GM12874 (cell line): ENCODE measurements at regions not wholly inside any gene's neighbourhood (a gene's known extent, or its start where the extent isn't known, plus 50 kb on each side); places are given as distances from the start of the nearest gene placed in this dataset.
A peak's percentile ranks its signal among the peaks of the same experiment; 100 is the strongest.

Experiments
- TF ChIP-seq, protein P1 (sequence below): IDR thresholded peaks from 2 replicates; pipeline ENCODE4 v1.5.1; 2011; ENCODE audit warnings: low read depth, mild to moderate bottlenecking, control low read depth, low read length, moderate library complexity; ENCODE audit not compliant: insufficient read depth

DNA sequence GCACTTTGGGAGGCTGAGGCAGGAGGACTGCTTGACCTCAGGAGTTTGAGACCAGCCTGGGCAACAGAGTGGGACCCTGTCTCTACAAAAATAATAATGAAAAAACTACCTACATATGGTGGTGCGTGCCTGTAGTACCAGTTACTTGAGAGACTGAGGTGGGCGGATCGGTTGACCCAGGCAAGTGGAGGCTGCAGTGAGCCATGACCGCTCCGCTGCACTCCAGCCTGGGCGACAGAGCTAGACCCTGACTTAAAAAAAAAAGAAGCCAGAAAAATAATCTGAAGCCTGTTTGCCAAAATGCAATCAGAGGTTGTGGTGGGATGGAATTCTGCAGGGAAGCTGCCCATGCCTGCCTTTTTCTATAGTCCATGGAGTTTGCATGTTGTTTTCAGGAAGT lies 50.4 kb upstream of the GGTA1 start:
- TF ChIP-seq, protein P1, sequence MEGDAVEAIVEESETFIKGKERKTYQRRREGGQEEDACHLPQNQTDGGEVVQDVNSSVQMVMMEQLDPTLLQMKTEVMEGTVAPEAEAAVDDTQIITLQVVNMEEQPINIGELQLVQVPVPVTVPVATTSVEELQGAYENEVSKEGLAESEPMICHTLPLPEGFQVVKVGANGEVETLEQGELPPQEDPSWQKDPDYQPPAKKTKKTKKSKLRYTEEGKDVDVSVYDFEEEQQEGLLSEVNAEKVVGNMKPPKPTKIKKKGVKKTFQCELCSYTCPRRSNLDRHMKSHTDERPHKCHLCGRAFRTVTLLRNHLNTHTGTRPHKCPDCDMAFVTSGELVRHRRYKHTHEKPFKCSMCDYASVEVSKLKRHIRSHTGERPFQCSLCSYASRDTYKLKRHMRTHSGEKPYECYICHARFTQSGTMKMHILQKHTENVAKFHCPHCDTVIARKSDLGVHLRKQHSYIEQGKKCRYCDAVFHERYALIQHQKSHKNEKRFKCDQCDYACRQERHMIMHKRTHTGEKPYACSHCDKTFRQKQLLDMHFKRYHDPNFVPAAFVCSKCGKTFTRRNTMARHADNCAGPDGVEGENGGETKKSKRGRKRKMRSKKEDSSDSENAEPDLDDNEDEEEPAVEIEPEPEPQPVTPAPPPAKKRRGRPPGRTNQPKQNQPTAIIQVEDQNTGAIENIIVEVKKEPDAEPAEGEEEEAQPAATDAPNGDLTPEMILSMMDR: no peak

DNA sequence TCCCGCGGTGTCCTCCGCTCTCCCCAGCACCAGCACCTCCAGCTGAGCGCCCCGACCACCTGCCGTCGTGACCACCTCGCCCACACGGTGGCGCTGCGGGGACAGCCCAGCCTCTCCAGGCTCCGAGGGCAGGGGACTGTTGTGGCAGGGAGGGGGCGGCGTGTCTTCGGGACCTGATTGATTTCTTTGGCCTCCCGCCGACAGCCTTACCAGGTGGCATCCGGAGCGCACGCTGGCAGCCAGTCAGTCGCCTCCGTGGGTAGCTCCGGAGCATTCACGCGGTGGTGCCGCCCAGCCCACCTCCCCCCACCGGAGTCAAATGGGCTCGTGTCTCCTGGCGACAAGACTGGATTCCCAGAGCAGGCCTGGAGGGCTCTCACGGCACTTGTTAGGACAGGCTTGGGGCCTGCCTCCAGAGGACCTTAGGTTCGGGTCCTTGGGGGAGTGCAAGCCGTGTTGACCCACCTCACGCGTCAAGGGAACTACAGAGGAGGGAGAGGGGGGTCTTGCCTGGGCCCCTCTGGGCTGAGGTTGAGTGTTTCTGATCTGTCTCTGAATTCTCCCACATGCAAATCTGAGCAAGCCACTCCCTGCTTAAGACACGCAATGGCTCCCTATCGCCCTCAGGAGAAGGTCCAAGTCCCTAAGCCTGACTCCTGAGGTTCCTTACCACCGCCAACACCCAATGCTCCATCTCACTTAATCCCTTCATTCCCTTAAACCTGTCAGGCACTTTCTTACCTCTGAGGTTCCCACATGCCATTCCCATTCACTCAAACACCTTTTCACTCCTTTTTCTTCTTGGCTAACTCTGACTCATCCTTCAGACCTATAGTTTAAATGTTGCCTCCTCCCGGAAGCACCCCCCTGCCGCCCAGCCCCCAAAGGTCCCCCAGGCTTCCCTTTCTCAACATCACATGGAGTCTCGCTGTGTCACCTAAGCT lies 51.2 kb upstream of the GGTA1 start:
- TF ChIP-seq, protein P1: peak; percentile 91

DNA sequence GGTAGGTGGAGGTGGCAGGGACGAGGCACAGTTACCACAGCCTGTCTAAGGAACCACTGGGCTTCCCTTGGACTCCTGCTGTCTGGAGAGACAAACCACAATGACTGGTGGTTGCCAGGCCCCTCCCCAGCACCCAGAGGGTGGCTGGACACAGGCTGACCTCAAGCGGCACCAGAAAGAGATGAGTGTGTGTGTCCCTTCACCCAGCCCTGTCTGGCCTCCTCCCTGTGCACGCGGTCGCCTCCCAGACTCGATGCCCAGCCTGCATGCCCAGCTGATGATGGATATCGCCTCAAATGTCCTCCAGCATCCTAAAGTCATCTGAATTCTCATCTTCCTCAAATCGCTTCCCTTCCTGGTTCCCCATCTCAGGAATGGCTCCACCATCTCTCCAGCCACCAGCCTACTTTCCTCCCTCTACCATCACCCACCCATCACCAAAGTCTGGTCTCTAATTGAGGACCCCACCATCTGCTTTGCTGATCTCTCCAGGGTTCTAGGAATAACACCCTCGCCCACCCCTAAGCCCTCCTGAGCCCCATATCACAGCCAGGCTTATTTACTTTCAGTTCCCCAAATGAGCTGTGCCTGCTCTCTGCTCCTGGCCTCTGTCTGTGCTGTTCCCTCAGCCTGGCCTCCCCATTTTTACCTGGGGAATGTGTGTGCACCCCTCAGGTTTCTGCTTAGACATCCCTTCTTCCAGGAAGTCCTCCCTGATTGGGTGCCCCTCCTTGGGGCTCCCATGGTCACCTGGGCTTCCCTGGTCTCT lies 52.5 kb upstream of the GGTA1 start:
- TF ChIP-seq, protein P1: no peak

DNA sequence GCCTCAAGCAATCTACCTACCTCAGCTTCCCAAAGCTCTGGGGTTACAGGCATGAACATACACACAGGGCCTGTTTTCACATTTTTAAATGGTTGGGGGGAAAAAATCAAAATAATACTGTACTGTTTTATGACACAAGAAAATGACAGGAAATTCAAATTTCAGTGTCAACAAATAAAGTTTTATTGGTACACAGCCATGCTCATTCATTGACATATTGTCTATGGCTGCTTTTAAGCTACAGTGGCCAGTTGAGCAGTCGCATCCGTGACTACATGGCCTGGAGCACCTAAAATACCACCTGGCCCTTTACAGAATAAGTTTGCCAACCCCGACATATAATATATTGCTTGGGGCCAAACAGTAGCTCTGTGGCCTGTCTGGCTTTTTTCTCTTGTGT lies 56.4 kb upstream of the GGTA1 start:
- TF ChIP-seq, protein P1: no peak

DNA sequence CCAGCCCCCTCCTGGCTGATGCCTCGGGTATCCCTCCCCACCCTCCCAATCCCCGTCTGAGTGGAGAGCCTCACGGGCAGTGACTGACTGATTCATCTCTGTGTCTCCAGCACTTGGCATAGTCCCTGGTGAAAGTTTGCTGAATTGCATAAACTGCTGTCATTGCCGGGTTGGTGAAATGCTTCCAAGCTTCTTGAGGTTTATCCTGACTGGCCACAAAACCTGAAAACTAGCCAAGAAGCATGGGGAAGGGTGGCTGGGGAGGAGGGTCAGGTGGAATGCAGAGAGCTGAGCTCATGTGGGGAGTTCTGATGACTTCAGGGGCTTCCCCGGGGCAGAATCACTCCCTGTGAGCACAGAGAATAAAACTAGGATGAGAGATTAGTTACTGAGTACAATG lies 56.9 kb upstream of the GGTA1 start:
- TF ChIP-seq, protein P1: no peak

DNA sequence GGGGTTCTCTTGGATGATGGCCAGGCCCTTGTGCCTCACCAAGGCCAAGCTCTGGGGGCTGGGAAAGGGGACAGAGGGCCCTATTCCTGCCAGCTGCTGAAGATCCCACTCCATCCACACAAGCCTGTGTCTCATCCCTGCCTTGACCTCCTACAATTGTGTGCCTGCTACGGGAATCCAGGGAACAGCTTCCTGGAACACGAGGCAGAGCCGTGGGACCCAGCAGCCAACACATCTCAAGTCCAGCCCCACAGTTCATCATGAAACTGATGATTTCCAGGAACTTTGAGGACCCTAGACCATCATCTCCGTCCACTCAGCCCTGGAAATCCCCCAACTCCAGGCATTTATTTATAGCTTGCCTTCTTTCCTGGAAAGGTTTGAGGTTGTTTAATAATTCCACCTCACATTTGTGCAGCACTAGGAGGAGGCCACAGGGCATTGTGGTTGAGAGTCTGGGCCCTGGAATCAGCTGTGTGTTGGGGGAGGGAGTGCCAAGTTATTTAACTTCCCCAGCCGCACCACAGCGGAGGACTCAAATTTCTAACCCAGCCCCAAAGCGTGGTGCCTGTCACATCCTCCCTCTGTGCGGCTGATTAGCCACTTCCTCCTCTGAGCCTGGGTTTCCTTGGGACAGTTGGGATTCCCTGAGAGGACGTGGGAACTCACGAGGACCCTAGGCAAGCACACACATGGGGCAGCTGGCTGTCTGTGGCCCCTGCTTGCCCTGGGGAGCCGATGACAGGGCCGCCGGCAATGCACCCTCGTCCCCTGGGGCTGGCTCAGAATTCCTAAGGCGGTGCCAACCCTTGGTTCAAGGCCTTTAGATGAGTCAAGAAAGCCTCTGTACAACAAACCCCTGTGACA lies 58.2 kb upstream of the GGTA1 start:
- TF ChIP-seq, protein P1: no peak
